ENCODE measurements at regions not wholly inside any gene's neighbourhood (a gene's known extent, or its start where the extent isn't known, plus 50 kb on each side); places are given as distances from the start of the nearest gene placed in this dataset.

- no peak for DNase-seq (ENCODE audit: low read depth)
- no peak overlapping the region for H3K4me3 ChIP-seq (ENCODE audit: low read depth, low read length)
- no peak for TF ChIP-seq CTCF (IDR thresholded peaks at IDR 0.05; ENCODE audit: insufficient read depth, low read length)
Observed at GRCh38 chr15:93583552-93583951, 494.5 kb upstream of the RGMA start.

- no peak for DNase-seq (ENCODE audit: low read depth)
- no peak overlapping the region for H3K4me3 ChIP-seq (ENCODE audit: low read depth, low read length)
- TF ChIP-seq CTCF (IDR thresholded peaks at IDR 0.05; ENCODE audit: insufficient read depth, low read length): no peak
Observed at GRCh38 chr15:93570527-93570926, 481.5 kb upstream of the RGMA start.

- H3K4me3 ChIP-seq (ENCODE audit: low read depth, low read length): no peak overlapping the region
- no peak for DNase-seq (ENCODE audit: low read depth)
- TF ChIP-seq CTCF (IDR thresholded peaks at IDR 0.05; ENCODE audit: insufficient read depth, low read length): no peak
Observed at GRCh38 chr15:93566762-93567161, 477.8 kb upstream of the RGMA start.

GRCh38 chr15:93565201-93565600, 476.2 kb upstream of the RGMA start:
- no peak for TF ChIP-seq CTCF (IDR thresholded peaks at IDR 0.05; ENCODE audit: insufficient read depth, low read length)
- no peak overlapping the region for H3K4me3 ChIP-seq (ENCODE audit: low read depth, low read length)
- DNase-seq (ENCODE audit: low read depth): no peak

GRCh38 chr15:93563218-93563617, 474.2 kb upstream of the RGMA start:
- DNase-seq (ENCODE audit: low read depth): no peak
- H3K4me3 ChIP-seq (ENCODE audit: low read depth, low read length): no peak overlapping the region
- no peak for TF ChIP-seq CTCF (IDR thresholded peaks at IDR 0.05; ENCODE audit: insufficient read depth, low read length)

- DNase-seq (ENCODE audit: low read depth): no peak
- no peak overlapping the region for H3K4me3 ChIP-seq (ENCODE audit: low read depth, low read length)
- TF ChIP-seq CTCF (IDR thresholded peaks at IDR 0.05; ENCODE audit: insufficient read depth, low read length): no peak
Observed at GRCh38 chr15:93562395-93563123, 473.5 kb upstream of the RGMA start.

- DNase-seq (ENCODE audit: low read depth): no peak
- TF ChIP-seq CTCF (IDR thresholded peaks at IDR 0.05; ENCODE audit: insufficient read depth, low read length): no peak
- no peak overlapping the region for H3K4me3 ChIP-seq (ENCODE audit: low read depth, low read length)
Observed at GRCh38 chr15:93557696-93558095, 468.7 kb upstream of the RGMA start.
